ENCODE measurements at regions not wholly inside any gene's neighbourhood (a gene's known extent, or its start where the extent isn't known, plus 50 kb on each side); places are given as distances from the start of the nearest gene placed in this dataset.
A peak's percentile ranks its signal among the peaks of the same experiment; 100 is the strongest.

DNA sequence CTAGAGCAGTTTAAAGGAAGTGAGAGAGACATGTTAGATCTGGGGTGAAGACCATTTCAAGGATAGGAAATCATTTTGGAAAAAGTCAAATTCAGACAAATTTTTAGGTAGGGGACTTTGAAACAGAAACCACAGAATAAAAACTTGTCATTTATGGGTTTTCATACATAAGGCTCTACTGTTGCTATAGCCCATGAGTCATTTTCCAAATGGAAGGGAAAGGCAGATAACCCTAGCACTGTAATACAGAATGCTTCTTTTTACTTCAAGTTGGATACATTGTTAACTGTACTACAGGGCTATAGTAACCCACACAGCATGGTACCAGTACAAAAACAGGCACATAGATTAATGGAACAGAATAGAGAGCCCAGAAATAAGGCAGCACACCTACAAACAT is 455.4 kb downstream of the EBF1 start:
- DNase-seq (ENCODE audit: low read depth, low spot score), result peak; percentile 60
- in situ Hi-C loops (cut with HindIII; ENCODE audit: low pct_unique_long_range_greater_than_20kb, low sequenced_read_pairs), result no loop called here

- in situ Hi-C loops (cut with HindIII; ENCODE audit: low pct_unique_long_range_greater_than_20kb, low sequenced_read_pairs), result no loop called here
- no peak for DNase-seq (ENCODE audit: low read depth, low spot score)
Measured at GRCh38 chr5:158643840-158644239, 455.9 kb downstream of the EBF1 start.

DNA sequence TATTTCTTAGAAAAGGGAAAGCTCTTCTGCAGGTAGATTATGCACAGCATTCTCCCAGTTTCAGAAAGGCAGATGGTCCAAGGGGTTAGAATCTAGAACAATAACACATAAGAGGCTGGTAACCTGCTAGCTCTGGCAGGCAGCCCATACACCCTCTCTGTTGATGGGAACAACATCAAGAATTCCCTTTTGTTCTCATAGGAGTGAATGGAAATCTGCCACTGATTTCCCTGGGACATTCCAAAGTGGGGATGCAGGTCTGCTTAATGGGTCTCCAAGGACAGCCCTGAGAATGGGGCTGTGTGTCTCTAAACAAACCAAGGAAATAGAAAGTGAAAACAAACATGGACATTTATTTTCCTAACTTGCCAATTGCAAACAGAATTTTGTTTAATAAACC is 456.8 kb downstream of the EBF1 start:
- in situ Hi-C loops (cut with HindIII; ENCODE audit: low pct_unique_long_range_greater_than_20kb, low sequenced_read_pairs), result no loop called here
- DNase-seq (ENCODE audit: low read depth, low spot score), result peak; percentile 12

- no peak for DNase-seq (ENCODE audit: low read depth, low spot score)
- in situ Hi-C loops (cut with HindIII; ENCODE audit: low pct_unique_long_range_greater_than_20kb, low sequenced_read_pairs), result no loop called here
Measured at GRCh38 chr5:158641016-158641415, 458.7 kb downstream of the EBF1 start.

DNA sequence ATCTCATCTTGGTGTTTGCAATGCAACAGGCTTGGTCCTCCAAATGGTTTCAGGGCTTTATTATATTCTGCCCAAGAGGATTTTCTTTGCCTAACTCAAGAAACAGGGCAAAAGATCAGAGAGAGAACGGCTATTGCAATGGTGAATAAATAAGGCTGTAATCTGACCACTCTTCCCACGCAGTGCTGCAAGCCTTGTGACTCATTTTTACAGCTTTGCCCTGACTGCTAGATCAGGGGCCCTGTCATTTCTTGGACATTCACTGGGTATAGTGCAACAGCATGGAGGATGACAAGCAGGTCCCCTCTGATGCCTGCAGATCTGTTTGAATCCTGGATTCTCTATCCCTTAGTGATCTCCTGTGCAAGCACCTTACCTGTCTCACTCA is 459.1 kb downstream of the EBF1 start:
- in situ Hi-C loops (cut with HindIII; ENCODE audit: low pct_unique_long_range_greater_than_20kb, low sequenced_read_pairs), result no loop called here
- DNase-seq (ENCODE audit: low read depth, low spot score), result peak; percentile 10

DNA sequence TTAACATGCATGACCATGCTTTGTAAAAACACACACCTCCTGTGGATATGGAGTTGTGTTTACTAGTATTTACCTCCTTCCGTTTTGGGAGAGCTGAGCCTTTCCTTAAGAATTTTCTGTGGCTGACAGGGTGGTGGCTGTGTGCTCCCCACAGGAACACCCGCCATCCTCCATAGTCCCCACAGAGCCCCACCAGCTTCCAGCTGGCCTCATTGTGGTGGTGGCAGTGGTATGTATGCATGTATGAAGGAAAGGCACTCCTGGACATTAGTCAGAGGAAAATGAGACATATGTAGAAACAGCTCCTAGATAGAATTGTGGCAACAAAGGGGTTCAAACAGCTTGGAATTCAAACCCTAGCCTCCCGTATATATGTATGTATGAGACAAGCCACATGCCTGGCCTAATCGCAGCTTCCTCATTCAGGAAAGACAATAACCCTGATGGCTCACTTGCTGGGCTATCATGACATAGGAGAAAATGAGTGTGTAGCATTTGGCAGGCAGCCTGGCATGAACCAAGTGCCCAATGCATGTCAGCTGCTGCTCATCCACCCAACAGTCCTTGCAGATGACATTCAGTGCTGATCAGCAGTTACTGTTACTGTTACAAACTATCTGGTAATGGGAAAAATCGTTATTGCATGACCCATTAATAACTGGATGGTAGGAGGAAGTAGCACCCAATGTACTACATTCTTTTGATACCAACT is 459.7 kb downstream of the EBF1 start:
- peak; percentile 4 for DNase-seq (ENCODE audit: low read depth, low spot score)
- in situ Hi-C loops (cut with HindIII; ENCODE audit: low pct_unique_long_range_greater_than_20kb, low sequenced_read_pairs), result no loop called here

DNA sequence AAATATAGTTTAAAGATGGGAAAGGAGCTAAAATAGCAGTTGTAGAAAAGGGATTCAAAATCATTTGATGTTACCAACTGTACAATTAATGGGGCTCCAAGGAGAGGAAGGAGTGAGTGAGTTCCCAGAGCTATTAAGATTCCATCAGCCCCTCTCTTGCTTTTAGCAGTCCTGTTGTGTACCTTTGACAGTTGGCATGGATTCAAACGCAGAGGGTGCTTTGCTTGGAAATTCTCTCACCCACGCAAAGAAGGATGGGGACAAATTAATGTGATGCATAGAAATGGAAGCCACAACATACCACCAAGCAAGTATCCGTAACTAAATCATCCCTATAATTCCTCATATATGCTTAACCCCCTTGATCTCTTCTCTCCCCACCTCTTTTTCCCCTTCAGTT is 461.3 kb downstream of the EBF1 start:
- in situ Hi-C loops (cut with HindIII; ENCODE audit: low pct_unique_long_range_greater_than_20kb, low sequenced_read_pairs), result no loop called here
- no peak for DNase-seq (ENCODE audit: low read depth, low spot score)

GRCh38 chr5:158637039-158637438 is 462.7 kb downstream of the EBF1 start:
- in situ Hi-C loops (cut with HindIII; ENCODE audit: low pct_unique_long_range_greater_than_20kb, low sequenced_read_pairs), result no loop called here
- no peak for DNase-seq (ENCODE audit: low read depth, low spot score)

GRCh38 chr5:158635565-158635964 is 464.2 kb downstream of the EBF1 start:
- in situ Hi-C loops (cut with HindIII; ENCODE audit: low pct_unique_long_range_greater_than_20kb, low sequenced_read_pairs), result no loop called here

GRCh38 chr5:158634714-158635113 is 465.0 kb downstream of the EBF1 start:
- in situ Hi-C loops (cut with HindIII; ENCODE audit: low pct_unique_long_range_greater_than_20kb, low sequenced_read_pairs), result no loop called here
- no peak for DNase-seq (ENCODE audit: low read depth, low spot score)

More at GRCh38 chr5:158635565-158635964, 464.2 kb downstream of the EBF1 start:
- DNase-seq (ENCODE audit: low read depth, low spot score), result no peak

DNA sequence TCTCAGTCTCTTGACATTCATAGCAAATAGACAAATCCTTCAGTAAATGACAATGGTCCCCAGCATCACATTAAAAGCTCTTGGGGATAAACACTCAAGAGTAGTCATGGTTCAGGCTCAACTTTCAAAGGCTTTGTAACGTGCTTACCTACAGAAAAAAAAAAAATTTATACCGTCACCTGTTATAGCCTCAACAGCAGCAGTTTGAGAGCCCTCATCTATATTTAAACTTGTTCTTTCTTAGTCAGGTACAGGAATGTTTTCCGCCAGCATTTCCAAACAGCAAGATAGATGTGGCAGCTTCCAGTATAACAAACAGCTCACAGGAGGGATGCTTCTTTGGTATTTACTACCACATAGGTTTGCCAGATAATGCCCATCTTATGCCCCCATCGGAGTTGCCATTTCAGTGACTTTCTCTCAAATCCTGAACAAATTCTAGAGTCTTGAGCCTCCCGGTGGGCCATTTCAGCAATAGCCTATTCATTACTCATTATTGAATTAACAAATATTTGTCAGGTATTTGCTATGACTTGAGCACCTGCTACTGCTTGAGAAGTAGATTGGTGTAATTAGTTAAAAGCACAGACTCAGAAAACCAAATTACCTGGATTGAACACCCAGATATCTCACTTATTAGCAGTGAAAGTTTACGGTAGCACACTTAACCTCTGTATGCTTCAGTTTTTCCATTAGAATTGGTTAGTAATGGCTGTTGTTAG is 470.0 kb downstream of the EBF1 start:
- DNase-seq (ENCODE audit: low read depth, low spot score), result no peak
- in situ Hi-C loops (cut with HindIII; ENCODE audit: low pct_unique_long_range_greater_than_20kb, low sequenced_read_pairs), result no loop called here

- in situ Hi-C loops (cut with HindIII; ENCODE audit: low pct_unique_long_range_greater_than_20kb, low sequenced_read_pairs), result no loop called here
Measured at GRCh38 chr5:158626718-158627117, 473.0 kb downstream of the EBF1 start.

GRCh38 chr5:158623971-158624370 is 475.7 kb downstream of the EBF1 start:
- in situ Hi-C loops (cut with HindIII; ENCODE audit: low pct_unique_long_range_greater_than_20kb, low sequenced_read_pairs), result no loop called here
- DNase-seq (ENCODE audit: low read depth, low spot score), result no peak

More at GRCh38 chr5:158626718-158627117, 473.0 kb downstream of the EBF1 start:
- DNase-seq (ENCODE audit: low read depth, low spot score), result no peak

GRCh38 chr5:158621391-158621790 is 478.3 kb downstream of the EBF1 start:
- no peak for DNase-seq (ENCODE audit: low read depth, low spot score)
- in situ Hi-C loops (cut with HindIII; ENCODE audit: low pct_unique_long_range_greater_than_20kb, low sequenced_read_pairs), result no loop called here

GRCh38 chr5:158619083-158619788 is 480.5 kb downstream of the EBF1 start:
- in situ Hi-C loops (cut with HindIII; ENCODE audit: low pct_unique_long_range_greater_than_20kb, low sequenced_read_pairs), result no loop called here
- no peak for DNase-seq (ENCODE audit: low read depth, low spot score)

DNA sequence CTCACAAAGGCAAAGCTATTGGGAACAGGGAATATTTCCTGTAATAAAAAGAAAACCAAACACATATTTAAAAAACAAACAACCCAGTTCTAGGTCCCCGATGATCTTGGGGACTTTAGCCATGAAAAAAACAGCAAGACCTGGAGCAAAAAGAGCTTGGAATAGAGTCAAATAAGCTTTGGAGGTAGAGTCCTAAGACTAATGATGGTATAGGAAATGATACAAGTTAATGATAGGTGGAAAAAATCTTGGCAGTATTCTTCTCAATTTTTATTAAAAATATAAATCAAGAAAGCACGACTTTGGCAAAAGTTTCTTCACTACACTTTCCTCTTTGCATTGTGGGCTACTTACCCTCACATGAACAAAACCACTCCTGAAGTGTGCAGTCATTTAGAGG is 481.5 kb downstream of the EBF1 start:
- in situ Hi-C loops (cut with HindIII; ENCODE audit: low pct_unique_long_range_greater_than_20kb, low sequenced_read_pairs), result no loop called here
- no peak for DNase-seq (ENCODE audit: low read depth, low spot score)

GRCh38 chr5:158616707-158617106 is 483.0 kb downstream of the EBF1 start:
- in situ Hi-C loops (cut with HindIII; ENCODE audit: low pct_unique_long_range_greater_than_20kb, low sequenced_read_pairs), result no loop called here
- DNase-seq (ENCODE audit: low read depth, low spot score), result peak; percentile 25

DNA sequence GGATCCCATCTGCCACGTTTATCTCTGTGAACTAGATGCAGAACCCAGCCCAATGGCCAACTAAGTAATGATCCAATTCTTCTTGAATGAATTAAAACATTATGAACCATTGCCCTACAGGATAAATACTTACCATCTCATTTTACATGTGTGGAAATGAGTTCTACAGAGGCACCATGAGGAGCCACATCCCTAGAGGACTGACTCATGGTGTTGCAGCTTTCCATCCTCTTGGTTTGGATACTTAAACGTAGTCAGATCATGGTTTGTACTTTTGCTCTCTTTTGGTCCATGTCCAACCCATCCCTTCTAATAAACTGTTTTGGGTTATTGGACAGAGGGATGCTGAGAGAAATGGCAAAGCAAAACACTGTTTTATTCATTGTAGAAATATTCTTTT is 484.8 kb downstream of the EBF1 start:
- in situ Hi-C loops (cut with HindIII; ENCODE audit: low pct_unique_long_range_greater_than_20kb, low sequenced_read_pairs), result no loop called here
- no peak for DNase-seq (ENCODE audit: low read depth, low spot score)

DNA sequence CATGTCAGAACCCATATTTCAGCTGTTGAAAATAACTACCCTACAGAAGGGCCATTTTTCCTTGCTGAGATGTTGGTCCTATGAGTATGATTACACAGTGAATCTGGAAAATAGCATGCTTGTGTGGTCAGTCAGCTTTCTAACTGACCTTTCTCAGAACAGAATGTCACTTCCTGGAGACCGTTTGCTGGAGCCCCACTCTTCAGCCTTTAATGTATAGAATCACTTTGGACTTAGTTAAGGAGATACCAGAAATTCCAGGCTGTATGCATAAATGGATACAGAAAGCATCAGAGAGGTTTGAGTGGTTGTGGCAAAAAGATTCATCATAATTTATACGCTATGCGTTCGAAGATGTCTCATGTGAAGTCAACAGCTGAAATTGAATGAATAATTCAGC is 488.1 kb downstream of the EBF1 start:
- in situ Hi-C loops (cut with HindIII; ENCODE audit: low pct_unique_long_range_greater_than_20kb, low sequenced_read_pairs), result no loop called here
- no peak for DNase-seq (ENCODE audit: low read depth, low spot score)

Data from SK-MEL-5 (cell line).